Gastrocnemius medialis (tissue), 4 donors: ENCODE measurements at regions not wholly inside any gene's neighbourhood (a gene's known extent, or its start where the extent isn't known, plus 50 kb on each side); places are given as distances from the start of the nearest gene placed in this dataset.

ENCODE experiments used
- POLR2A ChIP-seq, 2 donors: fragments of 450-650 bp; IDR thresholded peaks; one replicate each; pipeline ENCODE4 v1.6.1; 2017; ENCODE audit warnings: antibody characterized with exemption in 2 of 2, mild to moderate bottlenecking in 2 of 2, moderate library complexity in 2 of 2
- TF ChIP-seq, protein P1 (sequence below), 5 experiments: fragments of 450-650 bp in 3 of 5; fragments of 200-600 bp in 2 of 5; sonication (generic) in 2 of 5; IDR thresholded peaks in 4 of 5; conservative IDR thresholded peaks in 1 of 5; 1 replicate in 4 of 5; 2 replicates in 1 of 5; pipeline ENCODE4 v1.5.1; 2016 to 2019; ENCODE audit warnings: antibody characterized with exemption in 5 of 5, mild to moderate bottlenecking in 3 of 5, moderate library complexity in 3 of 5

DNA sequence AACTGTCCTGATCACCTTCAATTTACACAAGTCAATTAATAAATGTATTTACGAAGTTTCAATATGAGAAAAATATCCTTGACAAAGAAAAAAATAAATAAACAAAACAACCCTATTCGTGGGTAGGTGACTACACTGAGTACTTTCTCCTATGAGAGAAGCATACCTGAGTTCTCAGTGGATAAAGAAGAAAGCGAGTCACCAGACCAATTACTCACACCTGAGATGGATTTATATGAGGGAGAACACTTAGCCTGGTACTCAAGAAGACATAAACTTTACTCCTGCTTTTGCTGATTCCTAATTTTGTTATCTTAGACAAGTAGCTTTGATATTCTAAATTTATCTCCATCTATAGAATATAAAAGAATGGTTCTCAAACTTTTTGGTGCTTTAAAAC lies 735.2 kb upstream of the ANO3 start:
- TF ChIP-seq, protein P1, sequence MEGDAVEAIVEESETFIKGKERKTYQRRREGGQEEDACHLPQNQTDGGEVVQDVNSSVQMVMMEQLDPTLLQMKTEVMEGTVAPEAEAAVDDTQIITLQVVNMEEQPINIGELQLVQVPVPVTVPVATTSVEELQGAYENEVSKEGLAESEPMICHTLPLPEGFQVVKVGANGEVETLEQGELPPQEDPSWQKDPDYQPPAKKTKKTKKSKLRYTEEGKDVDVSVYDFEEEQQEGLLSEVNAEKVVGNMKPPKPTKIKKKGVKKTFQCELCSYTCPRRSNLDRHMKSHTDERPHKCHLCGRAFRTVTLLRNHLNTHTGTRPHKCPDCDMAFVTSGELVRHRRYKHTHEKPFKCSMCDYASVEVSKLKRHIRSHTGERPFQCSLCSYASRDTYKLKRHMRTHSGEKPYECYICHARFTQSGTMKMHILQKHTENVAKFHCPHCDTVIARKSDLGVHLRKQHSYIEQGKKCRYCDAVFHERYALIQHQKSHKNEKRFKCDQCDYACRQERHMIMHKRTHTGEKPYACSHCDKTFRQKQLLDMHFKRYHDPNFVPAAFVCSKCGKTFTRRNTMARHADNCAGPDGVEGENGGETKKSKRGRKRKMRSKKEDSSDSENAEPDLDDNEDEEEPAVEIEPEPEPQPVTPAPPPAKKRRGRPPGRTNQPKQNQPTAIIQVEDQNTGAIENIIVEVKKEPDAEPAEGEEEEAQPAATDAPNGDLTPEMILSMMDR (IDR thresholded peaks at IDR 0.05 in 4 of 5, conservative IDR thresholded peaks at IDR 0.05 in 1 of 5) = no peak
- no peak for TF ChIP-seq POLR2A (IDR thresholded peaks at IDR 0.05)
